ENCODE measurements at regions not wholly inside any gene's neighbourhood (a gene's known extent, or its start where the extent isn't known, plus 50 kb on each side); places are given as distances from the start of the nearest gene placed in this dataset.
A peak's percentile ranks its signal among the peaks of the same experiment; 100 is the strongest.
"Not testable (repeated sequence)": the region's sequence is repeated elsewhere in the genome, so short reads cannot be mapped to it uniquely, and the experiment has no call there.

DNA sequence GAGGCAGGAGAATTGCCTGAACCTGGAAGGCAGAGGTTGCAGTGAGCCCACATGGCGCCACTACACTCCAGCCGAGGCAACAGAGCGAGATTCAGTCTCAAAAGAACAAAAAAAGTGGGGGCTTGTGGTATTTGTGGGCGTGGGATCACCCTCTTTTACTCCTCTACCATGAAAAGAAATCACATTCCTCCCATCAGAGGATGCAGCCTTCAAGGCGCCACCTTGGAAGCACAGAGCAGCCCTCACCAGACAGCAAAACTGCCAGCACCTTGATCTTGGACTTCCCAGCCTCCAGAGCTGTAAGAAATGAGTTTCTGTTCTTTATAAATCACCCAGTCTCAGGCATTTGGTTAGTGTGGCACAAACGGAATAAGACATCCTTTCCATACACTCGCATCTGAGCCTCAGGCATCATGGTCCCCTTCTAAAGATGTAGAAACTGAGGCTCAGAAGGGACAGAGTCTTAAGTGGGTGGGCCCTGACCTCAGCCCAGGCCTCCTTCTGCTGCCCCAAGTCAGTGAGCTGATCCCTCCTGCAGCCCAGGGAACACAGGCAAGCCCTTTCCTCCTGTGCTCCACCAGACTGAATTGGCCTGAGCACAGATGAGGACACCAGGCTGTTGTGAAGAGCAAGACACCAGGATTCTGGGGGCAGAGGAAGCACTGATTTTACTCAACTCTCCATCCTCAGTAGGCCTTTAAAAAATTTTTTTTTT is 201.7 kb upstream of the LINGO1 start:
- H3K4me3 ChIP-seq (ENCODE audit: low read depth, low read length) = no peak overlapping the region
- H3K36me3 ChIP-seq (ENCODE audit: control insufficient read depth, insufficient read depth, low read length) = no peaks in the 10 kb centered on the region
- TF ChIP-seq, protein P1, sequence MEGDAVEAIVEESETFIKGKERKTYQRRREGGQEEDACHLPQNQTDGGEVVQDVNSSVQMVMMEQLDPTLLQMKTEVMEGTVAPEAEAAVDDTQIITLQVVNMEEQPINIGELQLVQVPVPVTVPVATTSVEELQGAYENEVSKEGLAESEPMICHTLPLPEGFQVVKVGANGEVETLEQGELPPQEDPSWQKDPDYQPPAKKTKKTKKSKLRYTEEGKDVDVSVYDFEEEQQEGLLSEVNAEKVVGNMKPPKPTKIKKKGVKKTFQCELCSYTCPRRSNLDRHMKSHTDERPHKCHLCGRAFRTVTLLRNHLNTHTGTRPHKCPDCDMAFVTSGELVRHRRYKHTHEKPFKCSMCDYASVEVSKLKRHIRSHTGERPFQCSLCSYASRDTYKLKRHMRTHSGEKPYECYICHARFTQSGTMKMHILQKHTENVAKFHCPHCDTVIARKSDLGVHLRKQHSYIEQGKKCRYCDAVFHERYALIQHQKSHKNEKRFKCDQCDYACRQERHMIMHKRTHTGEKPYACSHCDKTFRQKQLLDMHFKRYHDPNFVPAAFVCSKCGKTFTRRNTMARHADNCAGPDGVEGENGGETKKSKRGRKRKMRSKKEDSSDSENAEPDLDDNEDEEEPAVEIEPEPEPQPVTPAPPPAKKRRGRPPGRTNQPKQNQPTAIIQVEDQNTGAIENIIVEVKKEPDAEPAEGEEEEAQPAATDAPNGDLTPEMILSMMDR (IDR thresholded peaks at IDR 0.05; ENCODE audit: insufficient read depth, low read length, poor library complexity, severe bottlenecking) = no peak
- DNase-seq (ENCODE audit: low read depth) = no peak
- peaks cover 29% of the 10 kb centered on the region for H3K27me3 ChIP-seq (ENCODE audit: control insufficient read depth, insufficient read depth, low read length)

DNA sequence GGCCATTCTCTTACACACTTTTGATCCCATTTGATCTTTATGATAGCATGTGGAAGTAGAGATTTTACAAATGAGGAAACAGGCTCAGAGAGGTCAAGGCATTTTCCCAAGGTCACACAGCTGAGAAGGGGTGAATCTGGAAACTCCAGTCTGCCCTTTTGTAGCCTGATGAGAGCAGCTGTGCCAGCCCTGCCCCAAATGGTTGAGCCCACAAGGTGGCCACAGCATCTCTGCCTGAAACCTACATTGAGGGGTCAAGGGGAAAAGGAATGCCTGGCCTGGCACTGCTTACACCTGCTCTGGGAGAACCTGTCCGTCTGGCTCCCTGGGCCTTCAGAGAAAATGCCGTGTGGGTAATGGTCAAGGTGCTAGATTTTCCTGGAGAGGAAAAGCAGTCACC is 200.2 kb upstream of the LINGO1 start:
- DNase-seq (ENCODE audit: low read depth) = no peak
- no peaks in the 10 kb centered on the region for H3K36me3 ChIP-seq (ENCODE audit: control insufficient read depth, insufficient read depth, low read length)
- no peak overlapping the region for H3K4me3 ChIP-seq (ENCODE audit: low read depth, low read length)
- TF ChIP-seq, protein P1 (IDR thresholded peaks at IDR 0.05; ENCODE audit: insufficient read depth, low read length, poor library complexity, severe bottlenecking) = no peak
- peaks cover 21% of the 10 kb centered on the region for H3K27me3 ChIP-seq (ENCODE audit: control insufficient read depth, insufficient read depth, low read length)

DNA sequence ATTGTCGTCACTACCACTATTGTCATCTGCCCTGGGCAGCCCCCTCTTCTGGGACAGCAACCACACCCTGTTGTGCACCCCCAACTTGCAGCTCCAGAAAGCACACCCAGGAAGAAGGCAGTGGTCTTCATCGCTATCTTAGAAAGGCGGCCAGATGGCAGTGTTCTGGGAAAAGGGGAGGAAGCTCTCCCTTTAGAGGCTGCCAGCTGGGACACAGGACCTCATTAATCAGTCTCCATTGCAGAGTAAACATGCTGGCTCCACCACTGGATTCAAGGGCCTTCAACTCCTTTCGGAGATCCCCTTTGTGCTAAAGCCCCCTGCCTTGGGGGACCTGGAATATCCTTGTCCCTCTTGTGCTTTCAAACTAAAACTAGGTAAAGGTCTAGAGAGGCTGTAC is 199.3 kb upstream of the LINGO1 start:
- no peaks in the 10 kb centered on the region for H3K36me3 ChIP-seq (ENCODE audit: control insufficient read depth, insufficient read depth, low read length)
- TF ChIP-seq, protein P1 (IDR thresholded peaks at IDR 0.05; ENCODE audit: insufficient read depth, low read length, poor library complexity, severe bottlenecking) = no peak
- H3K4me3 ChIP-seq (ENCODE audit: low read depth, low read length) = no peak overlapping the region
- peaks cover 24% of the 10 kb centered on the region for H3K27me3 ChIP-seq (ENCODE audit: control insufficient read depth, insufficient read depth, low read length)
- no peak for DNase-seq (ENCODE audit: low read depth)

DNA sequence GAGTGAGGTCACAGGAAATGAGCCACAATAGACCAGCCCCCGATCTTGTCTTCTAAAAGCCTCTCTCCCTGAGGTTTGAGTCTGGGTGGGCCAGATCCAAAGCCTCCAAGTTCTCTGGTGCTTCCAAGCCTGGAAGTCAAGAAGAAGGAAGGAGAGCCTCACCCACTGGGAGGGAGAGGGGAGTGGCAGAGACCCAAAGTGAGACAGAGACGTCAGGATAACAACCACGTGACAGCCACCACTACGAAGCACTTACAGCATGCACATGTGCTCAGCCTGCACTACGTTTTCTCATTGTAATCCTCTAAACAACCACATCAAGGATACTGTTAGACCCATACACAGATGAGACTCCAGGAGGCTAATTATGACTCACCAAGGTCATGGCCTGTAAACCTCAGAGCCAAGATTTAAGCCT is 197.3 kb upstream of the LINGO1 start:
- TF ChIP-seq, protein P1 (IDR thresholded peaks at IDR 0.05; ENCODE audit: insufficient read depth, low read length, poor library complexity, severe bottlenecking) = no peak
- peak; percentile 74 for DNase-seq (ENCODE audit: low read depth)
- H3K27me3 ChIP-seq (ENCODE audit: control insufficient read depth, insufficient read depth, low read length) = peaks cover 20% of the 10 kb centered on the region
- H3K4me3 ChIP-seq (ENCODE audit: low read depth, low read length) = no peak overlapping the region
- H3K36me3 ChIP-seq (ENCODE audit: control insufficient read depth, insufficient read depth, low read length) = no peaks in the 10 kb centered on the region

DNA sequence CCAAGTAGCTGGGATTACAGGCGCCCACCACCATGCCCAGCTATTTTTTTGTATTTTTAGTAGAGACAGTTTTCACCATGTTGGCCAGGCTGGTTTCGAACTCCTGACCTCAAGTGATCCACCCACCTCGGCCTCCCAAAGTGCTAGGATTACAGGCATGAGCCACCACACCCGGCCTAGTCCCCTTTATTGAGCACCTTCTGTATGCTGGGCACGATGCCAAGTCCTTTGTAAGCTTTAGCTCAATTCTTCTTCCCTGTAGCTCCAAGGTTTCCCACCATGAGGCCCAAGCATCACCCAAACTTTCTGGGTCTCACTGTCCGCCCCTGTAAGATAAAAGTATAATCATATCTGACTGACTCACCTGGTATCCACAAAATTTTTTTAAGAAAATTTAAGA is 196.6 kb upstream of the LINGO1 start:
- H3K36me3 ChIP-seq (ENCODE audit: control insufficient read depth, insufficient read depth, low read length); DNase-seq (ENCODE audit: low read depth); H3K4me3 ChIP-seq (ENCODE audit: low read depth, low read length): not testable (repeated sequence)
- H3K27me3 ChIP-seq (ENCODE audit: control insufficient read depth, insufficient read depth, low read length) = peaks cover 18% of the 10 kb centered on the region

DNA sequence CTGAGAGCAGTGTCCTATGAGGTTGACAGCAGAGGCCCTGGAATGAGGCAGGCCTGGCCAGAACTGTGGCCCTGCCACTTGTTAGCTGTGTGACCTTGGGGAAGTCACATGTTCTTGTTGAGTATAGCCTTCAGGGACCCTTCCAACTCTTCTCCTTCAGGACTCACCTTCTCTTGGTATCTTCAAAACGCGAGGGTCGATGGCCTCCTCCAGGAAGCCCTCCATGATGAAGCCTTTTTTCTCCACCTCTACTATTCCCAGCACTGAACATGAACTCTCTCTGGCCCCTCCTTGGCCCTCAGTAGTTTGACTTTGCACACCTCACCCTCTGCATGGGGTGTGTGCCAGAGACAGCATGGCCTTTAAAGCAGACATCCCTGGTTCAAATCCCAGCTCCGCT is 195.1 kb upstream of the LINGO1 start:
- H3K27me3 ChIP-seq (ENCODE audit: control insufficient read depth, insufficient read depth, low read length) = peaks cover 24% of the 10 kb centered on the region
- no peak overlapping the region for H3K4me3 ChIP-seq (ENCODE audit: low read depth, low read length)
- TF ChIP-seq, protein P1 (IDR thresholded peaks at IDR 0.05; ENCODE audit: insufficient read depth, low read length, poor library complexity, severe bottlenecking) = no peak
- H3K36me3 ChIP-seq (ENCODE audit: control insufficient read depth, insufficient read depth, low read length) = no peaks in the 10 kb centered on the region
- DNase-seq (ENCODE audit: low read depth) = no peak
